ENCODE measurements at regions not wholly inside any gene's neighbourhood (a gene's known extent, or its start where the extent isn't known, plus 50 kb on each side); places are given as distances from the start of the nearest gene placed in this dataset.

DNA sequence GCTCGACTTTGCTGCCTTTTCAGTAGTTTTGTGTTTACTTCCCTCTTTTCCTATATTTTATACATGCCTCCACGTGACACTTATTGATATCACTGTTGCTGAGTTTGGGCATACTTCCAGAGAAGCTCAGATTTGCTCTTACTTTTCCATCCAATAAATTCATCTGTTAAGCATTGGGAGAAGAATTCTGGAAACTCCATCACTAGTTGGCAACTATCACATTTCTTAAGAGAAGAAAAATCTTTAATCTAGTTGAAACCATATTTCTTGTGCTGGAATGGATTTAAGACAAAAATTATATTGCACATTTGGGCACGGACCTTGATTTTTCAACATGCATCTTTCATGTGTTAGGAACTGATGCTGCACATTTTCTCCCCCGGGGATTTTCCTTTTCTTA lies 52.6 kb upstream of the CPO start:
- Histone ChIP-seq H3K4me3 (ENCODE audit: low read length) (no peak overlapping the region), H3K36me3 (ENCODE audit: control insufficient read depth in 2 of 3, insufficient read depth in 3 of 3, low read length in 3 of 3) (no peaks in the 10 kb centered on the region), H3K27me3 (ENCODE audit: control insufficient read depth in 2 of 2, insufficient read depth in 2 of 2, low read length in 2 of 2) (no peaks in the 10 kb centered on the region), H3K4me1 (ENCODE audit: control insufficient read depth in 2 of 2, insufficient read depth in 2 of 2, low read length in 2 of 2) (no peaks in the 10 kb centered on the region), H3K9me3 (ENCODE audit: control insufficient read depth in 2 of 3, low read length in 3 of 3) (no peaks in the 10 kb centered on the region), H3K27ac (ENCODE audit: low read depth, low read length) (no peak overlapping the region)
- peaks cover 0 to 1% (median 0%) of the 10 kb centered on the region in 11 donors for H3K9me3 Mint-ChIP-seq
- H3K27me3 Mint-ChIP-seq: no peaks in the 10 kb centered on the region
- CTCF ChIA-PET: no interaction called here
- H3K4me1 Mint-ChIP-seq: no peaks in the 10 kb centered on the region
- no peak overlapping the region for H3K27ac Mint-ChIP-seq
- H3K4me3 Mint-ChIP-seq: no peak overlapping the region
- peaks cover 0 to 16% (median 3%) of the 10 kb centered on the region in 5 donors for H3K36me3 Mint-ChIP-seq
- intact Hi-C loops (cut with micrococcal nuclease): no loop called here
- ATAC-seq: no peak
- POLR2A ChIA-PET: interaction anchor here (0.7 kb wide), 1 partner anchor 429 kb away, joined by 3 read pairs; no protein-coding TSS in a partner anchor
- no peak for DNase-seq

DNA sequence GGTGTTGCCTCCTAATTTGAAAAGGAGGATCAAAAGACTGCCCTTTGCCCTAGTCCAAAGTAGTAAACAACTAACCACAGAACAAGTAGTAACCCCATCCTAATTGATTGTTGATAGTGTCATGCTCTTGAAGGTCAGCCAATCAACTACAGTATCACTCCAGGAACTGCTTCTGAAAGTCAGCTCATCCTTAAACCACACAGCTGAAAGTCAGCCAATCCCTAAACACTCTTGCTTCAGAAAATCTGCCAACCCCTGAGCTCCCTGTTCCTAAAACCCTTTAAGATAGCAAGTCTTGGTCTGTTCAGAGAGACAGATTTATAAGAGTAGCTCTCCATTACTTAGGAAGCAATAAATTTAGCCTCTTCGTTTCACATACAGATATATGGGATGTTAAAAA lies 51.6 kb upstream of the CPO start:
- no peak for DNase-seq
- intact Hi-C loops (cut with micrococcal nuclease): no loop called here
- H3K4me1 Mint-ChIP-seq: no peaks in the 10 kb centered on the region

More for the DNA sequence above, 51.6 kb upstream of the CPO start:
- Histone ChIP-seq H3K4me3 (ENCODE audit: low read length) (no peak overlapping the region), H3K9me3 (ENCODE audit: control insufficient read depth in 2 of 3, low read length in 3 of 3) (no peaks in the 10 kb centered on the region), H3K36me3 (ENCODE audit: control insufficient read depth in 2 of 3, insufficient read depth in 3 of 3, low read length in 3 of 3) (no peaks in the 10 kb centered on the region), H3K27me3 (ENCODE audit: control insufficient read depth in 2 of 2, insufficient read depth in 2 of 2, low read length in 2 of 2) (no peaks in the 10 kb centered on the region), H3K4me1 (ENCODE audit: control insufficient read depth in 2 of 2, insufficient read depth in 2 of 2, low read length in 2 of 2) (no peaks in the 10 kb centered on the region), H3K27ac (ENCODE audit: low read depth, low read length) (no peak overlapping the region)
- H3K4me3 Mint-ChIP-seq: no peak overlapping the region
- ATAC-seq: no peak
- H3K27me3 Mint-ChIP-seq: no peaks in the 10 kb centered on the region
- CTCF ChIA-PET: no interaction called here
- POLR2A ChIA-PET: no interaction called here
- no peak overlapping the region for H3K27ac Mint-ChIP-seq
- peaks cover 0 to 12% (median 0%) of the 10 kb centered on the region in 5 donors for H3K36me3 Mint-ChIP-seq
- peaks cover 0 to 1% (median 0%) of the 10 kb centered on the region in 11 donors for H3K9me3 Mint-ChIP-seq

Data from naive thymus-derived CD4-positive, alpha-beta T cell (primary cell).